Testis (tissue), 2 donors: ENCODE measurements at regions not wholly inside any gene's neighbourhood (a gene's known extent, or its start where the extent isn't known, plus 50 kb on each side); places are given as distances from the start of the nearest gene placed in this dataset.

Source experiments
- CTCF ChIP-seq, 3 experiments: fragments of 450-650 bp in 2 of 3; fragments of 200-600 bp in 1 of 3; sonication (generic) in 1 of 3; IDR thresholded peaks; one replicate each; pipeline ENCODE4 v1.5.1; 2016 to 2019; ENCODE audit warnings: antibody characterized with exemption in 3 of 3, mild to moderate bottlenecking in 2 of 3, moderate library complexity in 1 of 3
- POLR2A ChIP-seq: fragments of 450-650 bp; IDR thresholded peaks from one replicate; pipeline ENCODE4 v1.6.1; 2017; ENCODE audit warnings: antibody characterized with exemption, mild to moderate bottlenecking, moderate library complexity

- TF ChIP-seq CTCF (IDR thresholded peaks at IDR 0.05) (no peak), POLR2A (no peak)
Measured at GRCh38 chr16:55401046-55401445, 77.0 kb downstream of the IRX6 start.
